OCI-LY1 (cell line): ENCODE measurements at regions not wholly inside any gene's neighbourhood (a gene's known extent, or its start where the extent isn't known, plus 50 kb on each side); places are given as distances from the start of the nearest gene placed in this dataset.

Experiments used
- CTCF ChIP-seq: fragments of 200-600 bp; sonication (generic), shearing (Covaris generic); IDR thresholded peaks from 2 replicates; pipeline ENCODE4 v1.5.1; 2017; ENCODE audit warnings: mild to moderate bottlenecking, antibody characterized with exemption, low read length, moderate library complexity, mixed read lengths
- EZH2 ChIP-seq: fragments of 200-600 bp; sonication (generic), shearing (Covaris generic); IDR thresholded peaks from 2 replicates; pipeline ENCODE4 v1.8.0; 2017; ENCODE audit warnings: borderline replicate concordance, mixed run types, mild to moderate bottlenecking, antibody characterized with exemption, low read length, moderate library complexity, mixed read lengths

- no peak for TF ChIP-seq CTCF
- no peak for TF ChIP-seq EZH2
These were observed 880.8 kb upstream of the SLC35B3 start for GRCh38 chr6:9315966-9316650.
